ENCODE measurements at regions not wholly inside any gene's neighbourhood (a gene's known extent, or its start where the extent isn't known, plus 50 kb on each side); places are given as distances from the start of the nearest gene placed in this dataset.

DNA sequence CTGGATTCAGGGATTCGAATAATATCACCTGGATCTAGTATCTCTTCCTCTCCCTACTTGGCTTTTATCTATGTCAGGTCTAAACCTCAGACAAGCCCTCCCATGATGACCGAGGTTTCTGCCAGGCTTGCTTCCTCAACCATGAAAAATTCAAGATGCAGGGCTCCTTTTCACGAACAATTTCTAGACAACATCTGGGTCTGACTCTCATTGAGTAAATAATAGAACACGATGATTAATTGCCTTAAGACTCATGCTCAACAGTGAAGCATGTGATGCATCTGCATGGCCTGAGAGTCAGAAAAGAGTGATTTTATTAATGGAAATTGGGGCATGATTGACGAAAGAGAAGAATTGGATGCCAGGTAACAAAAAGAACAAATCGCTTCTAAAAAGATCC lies 277.2 kb upstream of the ZNF608 start (continued):
- TF ChIP-seq, protein P1, sequence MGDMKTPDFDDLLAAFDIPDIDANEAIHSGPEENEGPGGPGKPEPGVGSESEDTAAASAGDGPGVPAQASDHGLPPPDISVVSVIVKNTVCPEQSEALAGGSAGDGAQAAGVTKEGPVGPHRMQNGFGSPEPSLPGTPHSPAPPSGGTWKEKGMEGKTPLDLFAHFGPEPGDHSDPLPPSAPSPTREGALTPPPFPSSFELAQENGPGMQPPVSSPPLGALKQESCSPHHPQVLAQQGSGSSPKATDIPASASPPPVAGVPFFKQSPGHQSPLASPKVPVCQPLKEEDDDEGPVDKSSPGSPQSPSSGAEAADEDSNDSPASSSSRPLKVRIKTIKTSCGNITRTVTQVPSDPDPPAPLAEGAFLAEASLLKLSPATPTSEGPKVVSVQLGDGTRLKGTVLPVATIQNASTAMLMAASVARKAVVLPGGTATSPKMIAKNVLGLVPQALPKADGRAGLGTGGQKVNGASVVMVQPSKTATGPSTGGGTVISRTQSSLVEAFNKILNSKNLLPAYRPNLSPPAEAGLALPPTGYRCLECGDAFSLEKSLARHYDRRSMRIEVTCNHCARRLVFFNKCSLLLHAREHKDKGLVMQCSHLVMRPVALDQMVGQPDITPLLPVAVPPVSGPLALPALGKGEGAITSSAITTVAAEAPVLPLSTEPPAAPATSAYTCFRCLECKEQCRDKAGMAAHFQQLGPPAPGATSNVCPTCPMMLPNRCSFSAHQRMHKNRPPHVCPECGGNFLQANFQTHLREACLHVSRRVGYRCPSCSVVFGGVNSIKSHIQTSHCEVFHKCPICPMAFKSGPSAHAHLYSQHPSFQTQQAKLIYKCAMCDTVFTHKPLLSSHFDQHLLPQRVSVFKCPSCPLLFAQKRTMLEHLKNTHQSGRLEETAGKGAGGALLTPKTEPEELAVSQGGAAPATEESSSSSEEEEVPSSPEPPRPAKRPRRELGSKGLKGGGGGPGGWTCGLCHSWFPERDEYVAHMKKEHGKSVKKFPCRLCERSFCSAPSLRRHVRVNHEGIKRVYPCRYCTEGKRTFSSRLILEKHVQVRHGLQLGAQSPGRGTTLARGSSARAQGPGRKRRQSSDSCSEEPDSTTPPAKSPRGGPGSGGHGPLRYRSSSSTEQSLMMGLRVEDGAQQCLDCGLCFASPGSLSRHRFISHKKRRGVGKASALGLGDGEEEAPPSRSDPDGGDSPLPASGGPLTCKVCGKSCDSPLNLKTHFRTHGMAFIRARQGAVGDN (IDR thresholded peaks at IDR 0.05), result no peak
- TF ChIP-seq ZNF274 (IDR thresholded peaks at IDR 0.05; ENCODE audit: insufficient read depth, insufficient read length) (no peak), TBL1XR1 (IDR thresholded peaks at IDR 0.05; ENCODE audit: low read depth, low read length) (no peak), SMARCA5 (IDR thresholded peaks at IDR 0.05) (no peak), ZNF207 (IDR thresholded peaks at IDR 0.05; ENCODE audit: borderline replicate concordance) (no peak), NR2C2 (IDR thresholded peaks at IDR 0.05; ENCODE audit: borderline replicate concordance, control insufficient read depth, insufficient read length, low read depth) (no peak), BHLHE40 (IDR thresholded peaks at IDR 0.05; ENCODE audit: borderline replicate concordance in 1 of 2, low read depth in 2 of 2, low read length in 1 of 2) (no peak), ZSCAN29 (IDR thresholded peaks at IDR 0.05) (no peak), RFX5 (IDR thresholded peaks at IDR 0.05; ENCODE audit: low read depth, low read length) (no peak)
- TF ChIP-seq, protein P2, sequence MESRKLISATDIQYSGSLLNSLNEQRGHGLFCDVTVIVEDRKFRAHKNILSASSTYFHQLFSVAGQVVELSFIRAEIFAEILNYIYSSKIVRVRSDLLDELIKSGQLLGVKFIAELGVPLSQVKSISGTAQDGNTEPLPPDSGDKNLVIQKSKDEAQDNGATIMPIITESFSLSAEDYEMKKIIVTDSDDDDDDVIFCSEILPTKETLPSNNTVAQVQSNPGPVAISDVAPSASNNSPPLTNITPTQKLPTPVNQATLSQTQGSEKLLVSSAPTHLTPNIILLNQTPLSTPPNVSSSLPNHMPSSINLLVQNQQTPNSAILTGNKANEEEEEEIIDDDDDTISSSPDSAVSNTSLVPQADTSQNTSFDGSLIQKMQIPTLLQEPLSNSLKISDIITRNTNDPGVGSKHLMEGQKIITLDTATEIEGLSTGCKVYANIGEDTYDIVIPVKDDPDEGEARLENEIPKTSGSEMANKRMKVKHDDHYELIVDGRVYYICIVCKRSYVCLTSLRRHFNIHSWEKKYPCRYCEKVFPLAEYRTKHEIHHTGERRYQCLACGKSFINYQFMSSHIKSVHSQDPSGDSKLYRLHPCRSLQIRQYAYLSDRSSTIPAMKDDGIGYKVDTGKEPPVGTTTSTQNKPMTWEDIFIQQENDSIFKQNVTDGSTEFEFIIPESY (IDR thresholded peaks at IDR 0.05), result no peak

All from GM12878 (cell line).